ENCODE measurements at regions not wholly inside any gene's neighbourhood (a gene's known extent, or its start where the extent isn't known, plus 50 kb on each side); places are given as distances from the start of the nearest gene placed in this dataset.

GRCh38 chr14:100982762-100983161 lies 79.2 kb upstream of the RTL1 start:
- Histone ChIP-seq H3K27me3 (ENCODE audit: control insufficient read depth, insufficient read depth, low read length) (no peaks in the 10 kb centered on the region), H2BK5ac (ENCODE audit: low read depth, low read length, poor library complexity, severe bottlenecking) (no peak overlapping the region), H4K20me1 (ENCODE audit: insufficient read depth, low read length) (peaks cover 24% of the 10 kb centered on the region; the same call in 1 of the 2 replicates), H3K56ac (ENCODE audit: extremely low read depth, insufficient read depth, low read length) (no peak overlapping the region), H3K4ac (ENCODE audit: low read depth, low read length) (no peak overlapping the region), H2AFZ (replicated peaks; ENCODE audit: low read length, poor library complexity) (no peak overlapping the region), H3K4me1 (ENCODE audit: control insufficient read depth, insufficient read depth, low read length) (peaks cover 4% of the 10 kb centered on the region), H3K4me3 (ENCODE audit: insufficient read depth, low read depth, low read length) (no peak overlapping the region), H3K36me3 (ENCODE audit: control insufficient read depth, insufficient read depth, low read length) (peaks cover 28% of the 10 kb centered on the region), H3K14ac (replicated peaks; ENCODE audit: low read depth, low read length) (no peak overlapping the region), H3K18ac (ENCODE audit: low read depth, low read length) (no peak overlapping the region), H3K23ac (ENCODE audit: low read depth, low read length) (no peak overlapping the region), H3K79me1 (ENCODE audit: low read depth in 1 of 2, low read length in 2 of 2) (peaks cover 5 to 17% of the 10 kb centered on the region in 2 experiments; a peak in 3 of 4 replicates), H2BK15ac (ENCODE audit: low read depth, low read length) (no peak overlapping the region), H4K8ac (ENCODE audit: low read depth in 2 of 2, low read length in 2 of 2) (no peak overlapping the region), H3K4me2 (ENCODE audit: low read depth, low read length) (no peak overlapping the region), H2BK20ac (ENCODE audit: low read depth, low read length) (no peak overlapping the region), H3K9ac (ENCODE audit: low read depth, low read length) (no peak overlapping the region), H4K5ac (ENCODE audit: low read depth, low read length) (no peak overlapping the region), H2BK120ac (ENCODE audit: low read depth, low read length) (no peak overlapping the region), H3K27ac (ENCODE audit: insufficient read depth, low read length) (no peak overlapping the region), H2AK9ac (replicated peaks; ENCODE audit: low read depth, low read length, poor library complexity) (no peak overlapping the region), H4K91ac (ENCODE audit: insufficient read depth, low read depth, low read length) (no peak overlapping the region), H3K9me1 (ENCODE audit: insufficient read depth, low read length) (peaks cover 8% of the 10 kb centered on the region), H2AK5ac (ENCODE audit: low read depth, low read length) (no peak overlapping the region), H3K9me3 (ENCODE audit: control insufficient read depth, insufficient read depth, low read length) (no peaks in the 10 kb centered on the region)
- ChIA-PET POLR2A (ENCODE audit: unreplicated experiment) (no interaction called here), CTCF (no interaction called here)
- WGBS, 2 experiments (ENCODE audit: extremely low coverage in 2 of 2, insufficient read length in 1 of 2), result no CpG with 5 or more reads among the region's 6 CpGs
- TF ChIP-seq MAFK (IDR thresholded peaks at IDR 0.05; ENCODE audit: low read depth, low read length), result no peak
- TF ChIP-seq FOS (IDR thresholded peaks at IDR 0.05; ENCODE audit: low read depth, low read length), result peak; percentile 59
- TF ChIP-seq, protein P1, sequence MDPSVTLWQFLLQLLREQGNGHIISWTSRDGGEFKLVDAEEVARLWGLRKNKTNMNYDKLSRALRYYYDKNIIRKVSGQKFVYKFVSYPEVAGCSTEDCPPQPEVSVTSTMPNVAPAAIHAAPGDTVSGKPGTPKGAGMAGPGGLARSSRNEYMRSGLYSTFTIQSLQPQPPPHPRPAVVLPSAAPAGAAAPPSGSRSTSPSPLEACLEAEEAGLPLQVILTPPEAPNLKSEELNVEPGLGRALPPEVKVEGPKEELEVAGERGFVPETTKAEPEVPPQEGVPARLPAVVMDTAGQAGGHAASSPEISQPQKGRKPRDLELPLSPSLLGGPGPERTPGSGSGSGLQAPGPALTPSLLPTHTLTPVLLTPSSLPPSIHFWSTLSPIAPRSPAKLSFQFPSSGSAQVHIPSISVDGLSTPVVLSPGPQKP (IDR thresholded peaks at IDR 0.05; ENCODE audit: borderline replicate concordance, low read depth, low read length), result no peak
- TF ChIP-seq RCOR1 (IDR thresholded peaks at IDR 0.05; ENCODE audit: insufficient replicate concordance, low read length), result no peak
- TF ChIP-seq MAZ (IDR thresholded peaks at IDR 0.05; ENCODE audit: borderline replicate concordance, low read depth, low read length), result no peak
- in situ Hi-C loops (cut with MboI; ENCODE audit: low sequenced_read_pairs) (no loop called here), intact Hi-C loops (cut with micrococcal nuclease) (no loop called here), dilution Hi-C loops (cut with HindIII; ENCODE audit: low sequenced_read_pairs, unreplicated experiment) (no loop called here)
- DNase-seq (peak; percentile 43), ATAC-seq (ENCODE audit: low read depth) (no peak)
- no TSS peak for BruUV-seq (replicated peaks)
